H9 (cell line): ENCODE measurements at regions not wholly inside any gene's neighbourhood (a gene's known extent, or its start where the extent isn't known, plus 50 kb on each side); places are given as distances from the start of the nearest gene placed in this dataset.
"Not testable (repeated sequence)": the region's sequence is repeated elsewhere in the genome, so short reads cannot be mapped to it uniquely, and the experiment has no call there.

ENCODE experiments used
- DNase-seq: peaks from one replicate; pipeline ENCODE4 v3.0.0-alpha.2; 2017
- H2AFZ ChIP-seq: one replicate; pipeline ENCODE4 v1.6.1; 2013; ENCODE audit warnings: mild to moderate bottlenecking, low read length, control low read depth, moderate library complexity
- H2AK5ac ChIP-seq: 2 replicates; pipeline ENCODE4 v1.6.1; 2013; ENCODE audit warnings: low read length, control low read depth, mixed read lengths; ENCODE audit not compliant: insufficient read length
- H2BK120ac ChIP-seq: one replicate; pipeline ENCODE4 v1.6.1; 2013; ENCODE audit warnings: low read depth, mild to moderate bottlenecking, low read length, control low read depth, inconsistent platforms; ENCODE audit not compliant: poor library complexity, severe bottlenecking
- H2BK12ac ChIP-seq: 2 replicates; pipeline ENCODE4 v1.6.1; 2013; ENCODE audit warnings: low read length, control low read depth, mixed read lengths, low read depth; ENCODE audit not compliant: insufficient read length
- H2BK15ac ChIP-seq: 2 replicates; pipeline ENCODE4 v1.6.1; 2013; ENCODE audit warnings: low read depth, low read length, control low read depth
- H2BK20ac ChIP-seq: one replicate; pipeline ENCODE4 v1.6.1; 2013; ENCODE audit warnings: low read depth, mild to moderate bottlenecking, low read length, control low read depth, inconsistent platforms; ENCODE audit not compliant: poor library complexity, severe bottlenecking
- H2BK5ac ChIP-seq: 2 replicates; pipeline ENCODE4 v1.6.1; 2013; ENCODE audit warnings: low read length, control low read depth, mixed read lengths; ENCODE audit not compliant: insufficient read length
- H3K14ac ChIP-seq: 2 replicates; pipeline ENCODE4 v1.6.1; 2013; ENCODE audit warnings: low read length, control low read depth; ENCODE audit not compliant: insufficient read depth
- H3K18ac ChIP-seq: 2 replicates; pipeline ENCODE4 v1.6.1; 2013; ENCODE audit warnings: low read depth, mild to moderate bottlenecking, mixed read lengths, low read length, control low read depth; ENCODE audit not compliant: insufficient read length
- H3K23ac ChIP-seq: 2 replicates; pipeline ENCODE4 v1.6.1; 2013; ENCODE audit warnings: low read length, control low read depth, mixed read lengths, low read depth; ENCODE audit not compliant: insufficient read length
- H3K23me2 ChIP-seq: 2 replicates; pipeline ENCODE4 v1.6.1; 2013; ENCODE audit warnings: low read depth, mild to moderate bottlenecking, mixed read lengths, low read length, control low read depth; ENCODE audit not compliant: insufficient read length, poor library complexity, severe bottlenecking
- H3K27ac ChIP-seq: 2 replicates; pipeline ENCODE4 v1.5.1; 2013; ENCODE audit warnings: low read length, control low read depth, mixed read lengths, low read depth; ENCODE audit not compliant: insufficient read length
- H3K27me3 ChIP-seq: 2 replicates; pipeline ENCODE4 v1.6.1; 2013; ENCODE audit warnings: low read length, control low read depth, inconsistent platforms; ENCODE audit not compliant: insufficient read depth
- H3K4ac ChIP-seq: 2 replicates; pipeline ENCODE4 v1.6.1; 2013; ENCODE audit warnings: low read depth, mild to moderate bottlenecking, control low read depth, inconsistent platforms, low read length, moderate library complexity
- H3K4me1 ChIP-seq: 2 replicates; pipeline ENCODE4 v1.6.1; 2013; ENCODE audit warnings: low read length, control low read depth, inconsistent platforms; ENCODE audit not compliant: insufficient read depth
- H3K4me2 ChIP-seq: 2 replicates; pipeline ENCODE4 v1.6.1; 2013; ENCODE audit warnings: low read length, control low read depth, mixed read lengths; ENCODE audit not compliant: insufficient read length, insufficient read depth
- H3K56ac ChIP-seq: 2 replicates; pipeline ENCODE4 v1.6.1; 2013; ENCODE audit warnings: low read depth, mild to moderate bottlenecking, mixed read lengths, low read length, control low read depth; ENCODE audit not compliant: insufficient read length
- H3K79me1 ChIP-seq: 2 replicates; pipeline ENCODE4 v1.6.1; 2013; ENCODE audit warnings: low read depth, mild to moderate bottlenecking, moderate library complexity, low read length, control low read depth, inconsistent platforms; ENCODE audit not compliant: insufficient read depth, poor library complexity, severe bottlenecking
- H3K79me2 ChIP-seq: 2 replicates; pipeline ENCODE4 v1.6.1; 2013; ENCODE audit warnings: low read length, control low read depth, inconsistent platforms; ENCODE audit not compliant: insufficient read depth
- H3K9ac ChIP-seq: 2 replicates; pipeline ENCODE4 v1.6.1; 2013; ENCODE audit warnings: low read length, control low read depth, mixed read lengths; ENCODE audit not compliant: insufficient read length; ENCODE audit errors: extremely low read depth
- H3K9me3 ChIP-seq: one replicate; pipeline ENCODE4 v1.6.1; 2013; ENCODE audit warnings: low read depth, low read length, inconsistent platforms; ENCODE audit not compliant: control insufficient read depth
- H3T11ph ChIP-seq: one replicate; pipeline ENCODE4 v1.6.1; 2013; ENCODE audit warnings: mild to moderate bottlenecking, low read length, control low read depth, inconsistent platforms
- H4K20me1 ChIP-seq: one replicate; pipeline ENCODE4 v1.6.1; 2013; ENCODE audit not compliant: control insufficient read depth, insufficient read length, insufficient read depth
- H4K5ac ChIP-seq: 2 replicates; pipeline ENCODE4 v1.6.1; 2013; ENCODE audit warnings: low read depth, mild to moderate bottlenecking, mixed read lengths, low read length, control low read depth; ENCODE audit not compliant: insufficient read length
- H4K8ac ChIP-seq: replicated peaks from 2 replicates; pipeline ENCODE4 v1.6.1; 2013; ENCODE audit warnings: low read length, control low read depth, mixed read lengths, low read depth; ENCODE audit not compliant: insufficient read length
- H4K91ac ChIP-seq: 2 replicates; pipeline ENCODE4 v1.6.1; 2013; ENCODE audit warnings: low read depth, mild to moderate bottlenecking, moderate library complexity, mixed read lengths, low read length, control low read depth; ENCODE audit not compliant: insufficient read length
- H3K27ac Mint-ChIP-seq, 3 experiments: 2 replicates in 2 of 3; 3 replicates in 1 of 3; pipeline ENCODE4 v1.8.0; 2020 to 2021; ENCODE audit warnings: mixed read lengths in 3 of 3, mild to moderate bottlenecking in 1 of 3, moderate library complexity in 1 of 3
- H3K27me3 Mint-ChIP-seq: 2 replicates; pipeline ENCODE4 v1.8.0; 2021; ENCODE audit warnings: low read depth, mild to moderate bottlenecking, moderate library complexity, mixed read lengths
- H3K36me3 Mint-ChIP-seq, 3 experiments: 2 replicates in 2 of 3; 3 replicates in 1 of 3; pipeline ENCODE4 v1.8.0; 2020 to 2021; ENCODE audit warnings: low read depth in 3 of 3, mixed read lengths in 3 of 3; ENCODE audit not compliant: insufficient read depth in 1 of 3
- H3K4me1 Mint-ChIP-seq, 2 experiments: 2 replicates each; pipeline ENCODE4 v1.8.0; 2020; ENCODE audit warnings: mixed read lengths in 2 of 2
- H3K4me3 Mint-ChIP-seq, 2 experiments: 2 replicates in 1 of 2; 3 replicates in 1 of 2; pipeline ENCODE4 v1.8.0; 2020 to 2021; ENCODE audit warnings: mild to moderate bottlenecking in 2 of 2, mixed read lengths in 2 of 2, moderate library complexity in 1 of 2
- H3K9me3 Mint-ChIP-seq, 2 experiments: 2 replicates in 1 of 2; 3 replicates in 1 of 2; pipeline ENCODE4 v1.8.0; 2020; ENCODE audit warnings: mild to moderate bottlenecking in 2 of 2, mixed read lengths in 2 of 2, moderate library complexity in 1 of 2
- WGBS: extraction: QIAGEN DNeasy Blood & Tissue Kit; methylation state at CpG from one replicate; pipeline ENCODE4 v1.1.7; 2013; ENCODE audit warnings: missing lambda C conversion rate, low lambda C conversion rate, mixed read lengths; ENCODE audit not compliant: insufficient read length; ENCODE audit errors: extremely low coverage; 5-methylcytosine and 5-hydroxymethylcytosine counted together
- TF ChIP-seq, protein P1 (sequence below): fragments of 200-600 bp; sonication (generic); conservative IDR thresholded peaks from 3 replicates; pipeline ENCODE4 v1.8.0; 2021; ENCODE audit warnings: antibody characterized with exemption, mild to moderate bottlenecking

DNA sequence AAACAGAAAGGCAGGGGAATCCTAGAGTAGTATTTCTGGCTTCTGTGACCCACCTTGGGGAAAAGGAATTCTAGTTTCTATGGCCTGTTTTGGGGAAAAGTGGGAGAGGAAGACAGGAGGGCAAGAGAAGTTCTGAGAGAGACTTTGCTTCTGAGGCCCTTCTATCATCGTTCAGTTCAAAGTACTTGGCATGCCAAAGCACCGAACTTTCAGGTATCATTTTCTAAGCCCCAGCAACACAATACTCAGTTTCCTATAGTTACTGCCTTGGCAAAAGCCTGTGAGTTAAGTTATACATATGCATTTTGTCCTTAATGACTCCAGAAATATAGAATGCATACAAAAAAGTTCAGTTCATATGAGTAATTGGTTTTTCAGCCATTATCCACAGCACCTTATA lies 74.1 kb upstream of the CHD2 start:
- no peaks in the 10 kb centered on the region for H3K9me3 Mint-ChIP-seq
- TF ChIP-seq, protein P1, sequence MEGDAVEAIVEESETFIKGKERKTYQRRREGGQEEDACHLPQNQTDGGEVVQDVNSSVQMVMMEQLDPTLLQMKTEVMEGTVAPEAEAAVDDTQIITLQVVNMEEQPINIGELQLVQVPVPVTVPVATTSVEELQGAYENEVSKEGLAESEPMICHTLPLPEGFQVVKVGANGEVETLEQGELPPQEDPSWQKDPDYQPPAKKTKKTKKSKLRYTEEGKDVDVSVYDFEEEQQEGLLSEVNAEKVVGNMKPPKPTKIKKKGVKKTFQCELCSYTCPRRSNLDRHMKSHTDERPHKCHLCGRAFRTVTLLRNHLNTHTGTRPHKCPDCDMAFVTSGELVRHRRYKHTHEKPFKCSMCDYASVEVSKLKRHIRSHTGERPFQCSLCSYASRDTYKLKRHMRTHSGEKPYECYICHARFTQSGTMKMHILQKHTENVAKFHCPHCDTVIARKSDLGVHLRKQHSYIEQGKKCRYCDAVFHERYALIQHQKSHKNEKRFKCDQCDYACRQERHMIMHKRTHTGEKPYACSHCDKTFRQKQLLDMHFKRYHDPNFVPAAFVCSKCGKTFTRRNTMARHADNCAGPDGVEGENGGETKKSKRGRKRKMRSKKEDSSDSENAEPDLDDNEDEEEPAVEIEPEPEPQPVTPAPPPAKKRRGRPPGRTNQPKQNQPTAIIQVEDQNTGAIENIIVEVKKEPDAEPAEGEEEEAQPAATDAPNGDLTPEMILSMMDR, result no peak
- Histone ChIP-seq H3K4ac (no peak overlapping the region), H3K9ac (no peak overlapping the region), H3K9me3 (no peaks in the 10 kb centered on the region), H2BK120ac (no peak overlapping the region), H4K8ac (no peak overlapping the region), H3K27me3 (no peaks in the 10 kb centered on the region), H2BK12ac (no peak overlapping the region), H3T11ph (no peak overlapping the region), H2BK15ac (no peak overlapping the region), H3K14ac (no peak overlapping the region), H2BK20ac (no peak overlapping the region), H3K27ac (no peak overlapping the region), H3K4me1 (peaks cover 16% of the 10 kb centered on the region), H2BK5ac (no peak overlapping the region), H3K18ac (no peak overlapping the region), H3K79me2 (no peaks in the 10 kb centered on the region), H3K56ac (no peak overlapping the region), H3K4me2 (no peak overlapping the region), H4K5ac (no peak overlapping the region), H4K20me1 (no peaks in the 10 kb centered on the region), H3K23ac (no peak overlapping the region), H3K79me1 (no peaks in the 10 kb centered on the region), H3K23me2 (no peaks in the 10 kb centered on the region), H2AK5ac (no peak overlapping the region), H2AFZ (no peak overlapping the region), H4K91ac (no peak overlapping the region)
- no peak overlapping the region for H3K4me3 Mint-ChIP-seq
- H3K27ac Mint-ChIP-seq, result peak overlapping the region in 1 of 3 experiments; percentile 66; a peak in 3 of 7 replicates
- no peaks in the 10 kb centered on the region for H3K36me3 Mint-ChIP-seq
- no peaks in the 10 kb centered on the region for H3K27me3 Mint-ChIP-seq
- peaks cover 48 to 57% of the 10 kb centered on the region in 2 experiments for H3K4me1 Mint-ChIP-seq
- no CpG with 5 or more reads among the region's 2 CpGs for WGBS
- no peak for DNase-seq

- H3K18ac ChIP-seq, H3K14ac ChIP-seq, H3K23me2 ChIP-seq, H3K27ac Mint-ChIP-seq, H2AK5ac ChIP-seq, H3K4ac ChIP-seq, H2BK120ac ChIP-seq, H3K4me2 ChIP-seq, H2AFZ ChIP-seq, H3K4me1 ChIP-seq, H2BK20ac ChIP-seq, H2BK5ac ChIP-seq, H4K8ac ChIP-seq, H3T11ph ChIP-seq, H3K79me2 ChIP-seq, H3K27me3 ChIP-seq, DNase-seq, H3K79me1 ChIP-seq, H3K27me3 Mint-ChIP-seq, H4K5ac ChIP-seq, H3K56ac ChIP-seq, H3K9me3 ChIP-seq, H3K23ac ChIP-seq, H3K9me3 Mint-ChIP-seq, H2BK15ac ChIP-seq, H3K9ac ChIP-seq, H3K36me3 Mint-ChIP-seq, H4K20me1 ChIP-seq, H3K4me3 Mint-ChIP-seq, H2BK12ac ChIP-seq, H4K91ac ChIP-seq, H3K27ac ChIP-seq: not testable (repeated sequence)
- peaks cover 48 to 58% of the 10 kb centered on the region in 2 experiments for H3K4me1 Mint-ChIP-seq
- whole genome bisulfite sequencing, result no CpG with 5 or more reads among the region's 10 CpGs
Measured at GRCh38 chr15:92827991-92828390, 72.1 kb upstream of the CHD2 start.
